Activated CD8-positive, alpha-beta T cell treated with anti-CD3 and anti-CD28 coated beads for 36 hours (primary cell): ENCODE measurements at regions not wholly inside any gene's neighbourhood (a gene's known extent, or its start where the extent isn't known, plus 50 kb on each side); places are given as distances from the start of the nearest gene placed in this dataset.

Source experiments
- ATAC-seq: fragments of 200-7000 bp; cut with Tn5 transposase; one replicate; pipeline ENCODE4 v1.10.0; 2021; ENCODE audit warnings: mild to moderate bottlenecking, moderate library complexity
- CTCF ChIA-PET: fragments of 350-600 bp; sonication (Branson Sonifier 250); formaldehyde crosslinking; loops from one replicate; lab custom pipeline; 2021; ENCODE audit warnings: antibody characterized with exemption; lab: Charles Lee
- POLR2A ChIA-PET: fragments of 350-600 bp; sonication (Branson Sonifier 250); formaldehyde crosslinking; loops from one replicate; lab custom pipeline; 2021; ENCODE audit warnings: antibody characterized with exemption; lab: Charles Lee
- DNase-seq: peaks from one replicate; pipeline ENCODE4 v3.0.0-alpha.2; 2020
- H3K27ac Mint-ChIP-seq: one replicate; pipeline ENCODE4 v1.8.0; 2021; ENCODE audit warnings: mild to moderate bottlenecking, mixed read lengths
- H3K27me3 Mint-ChIP-seq: one replicate; pipeline ENCODE4 v1.8.0; 2021; ENCODE audit warnings: mixed read lengths
- H3K36me3 Mint-ChIP-seq: one replicate; pipeline ENCODE4 v1.8.0; 2021; ENCODE audit warnings: low read depth, mixed read lengths
- H3K4me1 Mint-ChIP-seq: one replicate; pipeline ENCODE4 v1.8.0; 2021; ENCODE audit warnings: low read depth, mixed read lengths
- H3K4me3 Mint-ChIP-seq: one replicate; pipeline ENCODE4 v1.8.0; 2021; ENCODE audit warnings: mild to moderate bottlenecking, moderate library complexity, mixed read lengths
- H3K9me3 Mint-ChIP-seq: one replicate; pipeline ENCODE4 v1.8.0; 2021; ENCODE audit warnings: mixed read lengths
- intact Hi-C: fragments of 100-400 bp; cut with micrococcal nuclease; formaldehyde crosslinking; loops from one replicate; pipeline ENCODE4 v1.10.0; 2022
- TF ChIP-seq, protein P1 (sequence below): fragments of 200-600 bp; IDR thresholded peaks from one replicate; pipeline ENCODE4 v1.8.0; 2022; ENCODE audit warnings: antibody characterized with exemption, mild to moderate bottlenecking

DNA sequence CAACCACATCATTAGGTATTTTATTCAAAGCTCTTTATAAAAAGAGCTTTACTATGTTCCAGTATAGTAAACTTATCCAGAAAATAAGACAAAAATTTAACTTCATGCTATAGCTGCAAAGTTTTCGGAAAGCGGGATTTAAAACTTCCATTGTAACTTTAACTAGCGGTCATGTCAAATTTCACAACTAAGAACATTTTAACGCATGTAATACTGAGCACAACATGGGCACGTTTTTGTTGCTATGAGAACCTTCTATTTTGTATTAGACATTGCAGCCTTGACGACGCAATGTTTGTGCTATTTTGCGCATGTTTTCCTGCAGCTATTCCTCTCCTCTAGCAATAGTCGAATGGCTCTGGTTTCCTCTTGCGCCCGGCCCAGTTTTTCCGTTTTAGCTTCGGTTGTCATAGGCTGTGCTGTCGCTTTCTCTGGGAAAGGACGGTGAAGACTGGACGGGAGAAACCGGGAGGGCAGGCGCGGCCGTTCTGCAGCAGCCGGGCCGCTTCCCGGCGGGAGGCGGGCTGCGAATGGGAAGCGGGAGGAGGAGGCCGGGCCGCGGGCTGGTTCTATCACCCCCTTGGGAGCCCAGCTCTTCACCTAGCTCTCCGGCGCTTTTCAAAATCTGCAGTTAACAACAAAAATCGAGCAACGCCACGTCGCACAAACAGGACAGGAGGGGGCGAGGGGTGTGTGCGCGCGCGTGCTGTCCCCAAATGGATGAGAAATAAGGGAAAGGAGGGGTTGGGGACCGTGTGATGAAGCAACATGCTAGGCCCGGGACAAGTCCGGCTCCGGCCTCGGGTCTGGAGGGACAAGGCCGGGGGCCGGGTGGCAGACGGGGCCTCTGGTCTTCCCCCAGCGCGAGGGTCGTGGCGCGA lies 105.3 kb upstream of the HNRNPU start:
- DNase-seq (peak; percentile 68), ATAC-seq (peak; percentile 10)
- no peaks in the 10 kb centered on the region for H3K36me3 Mint-ChIP-seq
- peak overlapping the region; percentile 93 for H3K27ac Mint-ChIP-seq
- ChIA-PET POLR2A (interaction anchor here (0.8 to 5.5 kb wide), 5 partner anchors 73 to 317 kb away, joined by 3 to 60 read pairs (median 4); partner anchors contain the start of genes COX20 and HNRNPU), CTCF (interaction anchor here (2.5 to 3.6 kb wide), 2 partner anchors 73 to 105 kb away, joined by 6 to 12 read pairs; partner anchors contain the start of gene HNRNPU)
- H3K9me3 Mint-ChIP-seq = no peaks in the 10 kb centered on the region
- peak overlapping the region; percentile 83 for H3K4me3 Mint-ChIP-seq
- no peaks in the 10 kb centered on the region for H3K27me3 Mint-ChIP-seq
- TF ChIP-seq, protein P1, sequence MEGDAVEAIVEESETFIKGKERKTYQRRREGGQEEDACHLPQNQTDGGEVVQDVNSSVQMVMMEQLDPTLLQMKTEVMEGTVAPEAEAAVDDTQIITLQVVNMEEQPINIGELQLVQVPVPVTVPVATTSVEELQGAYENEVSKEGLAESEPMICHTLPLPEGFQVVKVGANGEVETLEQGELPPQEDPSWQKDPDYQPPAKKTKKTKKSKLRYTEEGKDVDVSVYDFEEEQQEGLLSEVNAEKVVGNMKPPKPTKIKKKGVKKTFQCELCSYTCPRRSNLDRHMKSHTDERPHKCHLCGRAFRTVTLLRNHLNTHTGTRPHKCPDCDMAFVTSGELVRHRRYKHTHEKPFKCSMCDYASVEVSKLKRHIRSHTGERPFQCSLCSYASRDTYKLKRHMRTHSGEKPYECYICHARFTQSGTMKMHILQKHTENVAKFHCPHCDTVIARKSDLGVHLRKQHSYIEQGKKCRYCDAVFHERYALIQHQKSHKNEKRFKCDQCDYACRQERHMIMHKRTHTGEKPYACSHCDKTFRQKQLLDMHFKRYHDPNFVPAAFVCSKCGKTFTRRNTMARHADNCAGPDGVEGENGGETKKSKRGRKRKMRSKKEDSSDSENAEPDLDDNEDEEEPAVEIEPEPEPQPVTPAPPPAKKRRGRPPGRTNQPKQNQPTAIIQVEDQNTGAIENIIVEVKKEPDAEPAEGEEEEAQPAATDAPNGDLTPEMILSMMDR = no peak
- intact Hi-C loops = loop anchor here (5.0 to 10.0 kb wide), 3 partner anchors 52 to 317 kb away; partner anchors contain the start of genes COX20 and DESI2
- peaks cover 11% of the 10 kb centered on the region for H3K4me1 Mint-ChIP-seq

DNA sequence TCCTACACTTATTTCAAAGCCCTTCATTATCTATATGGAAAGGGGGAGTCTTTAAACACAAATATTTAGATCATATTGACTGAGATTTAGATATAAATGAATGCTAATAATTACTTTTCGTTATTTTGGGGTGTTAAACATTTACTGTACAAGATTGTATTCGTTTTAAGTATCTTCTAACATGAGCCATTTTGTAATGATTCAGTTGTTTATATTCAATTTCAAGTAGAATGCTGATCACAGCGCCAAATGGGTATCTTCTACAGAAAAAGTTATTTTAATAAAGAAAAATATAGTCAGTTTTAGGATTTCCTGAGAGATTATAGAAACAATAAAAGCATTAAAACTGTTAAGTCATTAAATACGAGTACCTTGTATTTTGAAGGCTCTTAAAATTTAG lies 104.5 kb upstream of the HNRNPU start:
- H3K4me1 Mint-ChIP-seq = peaks cover 16% of the 10 kb centered on the region
- DNase-seq (no peak), ATAC-seq (no peak)
- peak overlapping the region; percentile 83 for H3K4me3 Mint-ChIP-seq
- intact Hi-C loops = loop anchor here (5.0 kb wide), 1 partner anchor 52 kb away; no protein-coding TSS in a partner anchor
- H3K9me3 Mint-ChIP-seq = no peaks in the 10 kb centered on the region
- H3K36me3 Mint-ChIP-seq = no peaks in the 10 kb centered on the region
- H3K27me3 Mint-ChIP-seq = no peaks in the 10 kb centered on the region
- no peak overlapping the region for H3K27ac Mint-ChIP-seq
- TF ChIP-seq, protein P1 = no peak
- ChIA-PET POLR2A (interaction anchor here (1.3 to 5.5 kb wide), 3 partner anchors 106 to 134 kb away, joined by 4 to 60 read pairs (median 7); partner anchors contain the start of genes COX20 and HNRNPU), CTCF (interaction anchor here (2.5 to 3.6 kb wide), 2 partner anchors 74 to 104 kb away, joined by 6 to 12 read pairs; partner anchors contain the start of gene HNRNPU)

DNA sequence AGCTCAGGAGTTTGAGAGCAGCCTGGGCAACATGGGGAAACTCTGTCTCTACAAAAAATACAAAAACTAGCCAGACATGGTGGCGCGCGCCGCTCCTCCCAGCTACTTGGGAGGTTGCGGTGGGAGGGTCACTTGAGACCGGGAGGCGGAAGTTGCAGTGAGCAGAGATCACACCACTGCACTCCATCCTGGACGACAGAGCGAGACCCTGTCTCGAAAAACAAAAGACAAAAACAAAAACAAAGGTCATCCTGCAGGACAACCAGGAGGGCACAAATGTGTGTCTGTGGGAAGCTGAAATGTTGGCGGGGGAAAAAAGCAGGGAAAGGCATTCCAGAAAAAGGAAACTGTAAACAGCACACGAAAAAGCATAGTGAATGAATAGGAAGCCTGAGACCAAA lies 104.1 kb upstream of the HNRNPU start:
- TF ChIP-seq, protein P1 = no peak
- H3K4me1 Mint-ChIP-seq = peaks cover 20% of the 10 kb centered on the region
- no peaks in the 10 kb centered on the region for H3K36me3 Mint-ChIP-seq
- no peaks in the 10 kb centered on the region for H3K27me3 Mint-ChIP-seq
- CTCF ChIA-PET = interaction anchor here (2.5 kb wide), 1 partner anchor 74 kb away, joined by 6 read pairs; no protein-coding TSS in a partner anchor
- H3K9me3 Mint-ChIP-seq = no peaks in the 10 kb centered on the region
- DNase-seq (no peak), ATAC-seq (no peak)
- H3K4me3 Mint-ChIP-seq = peak overlapping the region; percentile 15
- POLR2A ChIA-PET = interaction anchor here (1.6 to 5.5 kb wide), 2 partner anchors 106 to 134 kb away, joined by 4 to 60 read pairs; partner anchors contain the start of gene HNRNPU
- intact Hi-C loops = loop anchor here (5.0 kb wide), 1 partner anchor 51 kb away; no protein-coding TSS in a partner anchor
- no peak overlapping the region for H3K27ac Mint-ChIP-seq

DNA sequence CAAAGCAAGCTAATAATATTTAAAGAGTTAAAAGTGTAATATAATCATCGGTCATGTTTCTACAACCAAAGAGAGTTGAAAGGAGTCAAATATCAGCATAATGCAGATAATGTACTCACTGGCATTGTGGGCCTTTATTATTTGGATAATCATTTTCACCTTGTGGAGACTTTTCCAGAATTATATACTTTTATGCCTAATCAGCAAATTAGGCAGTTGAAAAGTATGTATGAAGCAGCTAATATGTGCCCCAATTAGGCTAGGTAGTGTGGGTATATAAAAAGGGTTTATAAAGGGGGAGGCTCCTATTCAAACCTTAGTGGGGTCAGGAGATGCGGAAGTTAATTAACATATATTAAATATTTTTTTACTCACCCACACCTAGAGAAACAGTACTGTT lies 102.8 kb upstream of the HNRNPU start:
- intact Hi-C loops = loop anchor here (5.0 kb wide), 1 partner anchor 50 kb away; no protein-coding TSS in a partner anchor
- H3K36me3 Mint-ChIP-seq = no peaks in the 10 kb centered on the region
- no peak for ATAC-seq
- H3K27ac Mint-ChIP-seq = no peak overlapping the region
- H3K9me3 Mint-ChIP-seq = no peaks in the 10 kb centered on the region
- DNase-seq = no peak
- no peaks in the 10 kb centered on the region for H3K27me3 Mint-ChIP-seq
- POLR2A ChIA-PET = interaction anchor here (0.5 to 5.5 kb wide), 2 partner anchors 104 to 271 kb away, joined by 3 to 60 read pairs; partner anchors contain the start of gene HNRNPU
- H3K4me3 Mint-ChIP-seq = no peak overlapping the region
- CTCF ChIA-PET = interaction anchor here (0.7 to 2.5 kb wide), 3 partner anchors 9 to 131 kb away, joined by 3 to 6 read pairs (median 3); no protein-coding TSS in a partner anchor
- H3K4me1 Mint-ChIP-seq = peaks cover 22% of the 10 kb centered on the region
- TF ChIP-seq, protein P1 = no peak
